NCI-H1436 treated with DMSO at 0.1 percent for 48 hours (cell line): ENCODE measurements at regions not wholly inside any gene's neighbourhood (a gene's known extent, or its start where the extent isn't known, plus 50 kb on each side); places are given as distances from the start of the nearest gene placed in this dataset.
A peak's percentile ranks its signal among the peaks of the same experiment; 100 is the strongest.

Source experiments
- DNase-seq: peaks from one replicate; lab custom pipeline; 2025; lab: John Stamatoyannopoulos, UW

DNA sequence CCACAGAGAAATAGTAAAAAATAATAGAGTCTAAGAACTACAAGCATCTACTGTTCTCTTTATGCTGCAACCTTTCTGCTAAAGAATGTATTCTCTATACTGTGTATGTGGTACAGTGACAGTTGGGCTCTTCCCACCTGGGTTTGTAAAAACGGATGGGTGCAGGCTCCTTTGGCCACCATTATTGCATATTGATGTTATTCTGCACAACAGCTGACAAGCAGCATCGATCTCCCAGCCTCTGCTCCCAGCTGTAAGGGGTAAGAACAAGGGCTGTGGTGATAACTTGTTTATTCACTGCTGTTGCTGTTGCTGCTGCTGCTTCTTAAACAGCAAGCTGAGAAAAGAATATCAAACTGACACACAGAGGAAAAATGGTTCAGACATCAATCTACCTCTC lies 56.1 kb downstream of the KCNRG start:
- no peak for DNase-seq

DNA sequence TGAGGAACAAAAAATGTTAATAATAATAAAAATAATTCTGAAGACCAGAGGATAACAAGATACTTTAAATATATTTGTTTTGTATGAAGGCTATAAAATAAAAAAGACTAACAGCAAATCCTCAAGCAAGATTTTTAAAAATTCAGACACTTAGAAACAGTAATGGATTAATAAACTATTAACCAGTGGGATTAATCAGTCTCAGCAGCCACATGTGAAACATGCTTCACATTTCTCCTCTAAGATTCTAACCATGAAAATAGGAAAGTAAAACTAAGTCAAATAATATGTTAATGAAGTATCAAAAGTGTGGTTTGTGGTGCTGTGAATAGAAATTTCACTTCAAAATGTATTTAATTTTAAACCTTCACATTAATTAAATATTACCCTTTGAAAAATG lies 57.4 kb downstream of the KCNRG start:
- no peak for DNase-seq

DNA sequence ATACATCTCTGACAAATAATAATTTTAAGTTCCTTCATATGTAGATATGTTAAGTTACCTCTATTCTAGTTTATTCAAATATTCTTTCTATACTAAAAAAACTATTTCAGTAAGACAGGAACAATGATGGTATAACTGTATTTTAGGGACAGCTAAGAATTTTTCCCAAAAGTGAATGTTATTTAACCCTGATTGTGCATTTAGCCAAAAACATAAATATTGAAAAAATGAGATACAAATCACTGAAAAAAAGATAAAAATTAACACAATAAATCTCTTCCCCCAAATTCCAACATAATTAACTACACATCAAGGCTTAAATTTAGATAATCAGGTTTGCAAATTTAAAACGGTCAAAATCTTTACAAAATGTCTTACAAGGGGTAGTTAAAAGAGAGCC lies 58.1 kb downstream of the KCNRG start:
- DNase-seq: no peak

DNA sequence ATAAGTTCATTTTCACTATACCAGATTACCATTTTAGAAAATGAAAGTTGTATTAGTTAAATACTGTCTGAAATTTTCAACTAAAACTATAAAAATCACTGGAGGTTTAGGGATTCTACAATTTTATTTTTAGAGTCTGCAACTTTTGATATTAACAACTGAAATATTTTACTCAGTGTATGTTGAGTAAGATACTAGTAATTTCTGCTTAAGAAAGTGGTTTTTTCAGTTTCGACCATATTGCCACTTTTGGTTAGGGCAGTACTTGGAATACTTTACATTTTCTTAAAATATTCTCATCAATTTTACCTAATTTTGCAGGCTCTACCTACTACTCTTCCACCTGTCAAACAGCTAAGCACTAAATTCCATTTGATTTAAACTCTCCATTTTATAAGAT lies 59.6 kb downstream of the KCNRG start:
- DNase-seq: no peak

DNA sequence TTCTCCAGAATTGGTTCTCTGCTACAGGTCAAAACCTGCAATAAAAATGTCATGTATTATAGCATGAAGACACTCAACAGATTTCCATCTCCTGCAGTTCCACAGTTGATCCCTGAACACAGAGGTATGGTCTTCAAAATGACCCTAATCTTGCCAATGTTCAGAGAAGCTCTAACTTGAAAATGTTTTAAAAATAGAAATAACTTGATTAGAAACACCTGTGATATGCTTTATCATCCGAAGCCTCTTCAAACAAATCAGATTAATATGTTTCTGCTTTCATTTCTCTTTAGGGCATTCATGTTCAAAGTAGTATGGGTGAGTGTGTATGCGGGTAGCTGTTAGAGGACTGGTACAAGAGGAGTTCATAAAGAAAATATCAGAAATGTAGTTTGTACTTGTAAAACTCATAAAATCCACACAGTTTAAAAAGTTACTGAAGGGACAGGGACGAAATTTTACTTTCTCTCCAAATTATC lies 60.4 kb downstream of the KCNRG start:
- DNase-seq: no peak

DNA sequence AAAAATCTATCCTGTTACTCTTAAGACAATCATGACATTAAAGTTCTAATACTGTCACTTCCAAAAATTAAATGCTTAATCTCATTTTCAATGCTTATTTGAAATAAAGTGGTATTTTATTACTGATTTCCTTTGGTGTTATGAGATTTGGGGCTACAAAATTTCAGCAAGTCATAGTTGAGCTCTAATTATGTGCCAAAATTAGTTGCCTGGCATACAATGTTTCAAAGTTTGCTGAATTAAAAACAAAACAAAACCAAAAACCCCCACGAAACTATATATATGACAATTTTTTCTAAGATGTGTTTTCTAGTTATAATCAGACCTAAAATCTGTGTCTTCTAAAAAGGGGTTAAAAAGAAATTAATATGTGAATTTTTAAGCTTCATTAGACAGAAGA lies 62.2 kb downstream of the KCNRG start:
- no peak for DNase-seq

DNA sequence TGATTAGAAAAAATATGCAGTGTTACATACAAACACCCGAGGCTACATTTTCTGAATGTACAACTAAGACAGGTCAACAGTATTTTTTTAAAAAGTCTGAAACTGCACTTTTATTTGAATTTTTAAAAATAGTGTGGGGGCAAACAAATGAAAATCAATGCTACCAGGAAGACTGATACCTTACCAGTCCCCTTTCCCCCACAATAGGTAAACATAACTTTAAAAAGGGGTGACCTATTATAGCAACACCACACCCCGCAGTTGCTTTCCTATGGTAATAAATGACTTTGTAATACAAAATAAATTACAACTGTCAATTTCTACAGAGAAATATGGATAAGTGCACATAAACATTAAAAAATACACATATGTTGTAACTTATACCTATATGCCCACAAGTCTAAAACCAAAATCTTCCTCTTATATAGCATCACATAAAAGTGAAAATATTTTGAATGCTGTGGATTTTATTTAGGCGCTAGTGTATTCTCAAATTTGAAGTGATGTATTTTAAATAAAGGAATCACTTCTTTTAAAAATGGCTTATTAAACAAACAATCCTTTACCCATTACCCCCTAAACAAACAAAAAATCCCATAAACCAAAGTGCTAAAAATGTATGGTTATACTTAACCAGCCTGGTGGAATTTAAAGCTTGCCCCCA lies 63.1 kb downstream of the KCNRG start:
- no peak for DNase-seq

DNA sequence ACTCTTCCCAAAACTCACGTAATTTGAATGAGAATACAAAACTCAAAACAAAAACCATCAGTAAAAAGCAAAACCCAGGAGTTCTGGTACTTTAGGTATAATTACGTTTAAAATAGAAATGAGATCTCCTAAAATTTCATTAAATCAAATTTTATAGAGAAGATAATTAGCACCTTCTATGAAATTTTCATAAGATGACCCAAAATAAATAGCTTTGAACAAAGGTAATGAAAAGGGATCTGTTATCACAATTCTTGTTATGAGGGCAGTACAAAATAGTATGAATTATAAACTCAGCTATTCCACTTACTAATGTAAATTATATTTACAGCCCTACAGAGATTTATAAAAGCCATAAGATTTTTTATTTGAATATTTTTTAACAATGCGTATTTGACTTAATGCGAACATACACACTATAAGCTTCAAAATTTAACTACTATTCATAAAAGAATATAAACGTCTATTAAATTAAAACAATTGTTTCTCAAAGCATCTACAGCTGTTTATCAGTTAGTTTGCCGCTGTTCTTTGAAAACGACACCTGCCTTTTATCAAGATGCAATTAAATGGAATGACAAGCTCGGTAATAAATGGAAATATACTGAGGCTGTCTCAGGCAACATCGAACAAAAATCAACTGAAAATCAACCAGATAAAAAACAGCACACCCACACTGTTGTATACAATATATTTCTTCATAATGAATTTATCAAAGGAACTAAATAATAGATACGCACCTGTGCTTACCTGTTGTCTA lies 63.8 kb downstream of the KCNRG start:
- DNase-seq: no peak

DNA sequence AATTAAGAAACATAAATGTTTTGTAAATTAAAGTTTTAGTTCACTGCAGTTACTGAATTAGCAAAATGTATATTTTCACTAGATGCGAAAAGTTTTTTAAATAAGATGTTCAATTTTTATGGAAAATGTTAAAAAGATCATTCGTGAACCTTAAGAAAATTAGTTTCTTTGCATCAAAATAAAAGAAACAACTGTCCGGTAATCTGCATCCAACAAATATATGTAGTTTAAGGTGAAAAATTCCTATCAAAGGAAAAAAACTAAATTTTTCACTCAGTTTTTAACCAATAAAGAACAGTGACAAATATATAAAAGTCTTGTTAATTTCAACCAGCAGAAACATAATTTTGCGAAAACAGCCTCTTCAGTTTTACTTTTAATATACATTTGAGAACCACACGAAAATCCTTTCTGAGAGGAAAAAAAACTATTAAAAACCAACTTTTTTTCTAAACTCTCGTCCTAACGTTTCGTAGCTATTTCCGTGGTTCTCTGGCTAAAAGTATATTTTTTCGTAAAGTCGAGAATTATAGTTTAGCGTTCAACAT lies 64.5 kb downstream of the KCNRG start:
- DNase-seq: no peak

DNA sequence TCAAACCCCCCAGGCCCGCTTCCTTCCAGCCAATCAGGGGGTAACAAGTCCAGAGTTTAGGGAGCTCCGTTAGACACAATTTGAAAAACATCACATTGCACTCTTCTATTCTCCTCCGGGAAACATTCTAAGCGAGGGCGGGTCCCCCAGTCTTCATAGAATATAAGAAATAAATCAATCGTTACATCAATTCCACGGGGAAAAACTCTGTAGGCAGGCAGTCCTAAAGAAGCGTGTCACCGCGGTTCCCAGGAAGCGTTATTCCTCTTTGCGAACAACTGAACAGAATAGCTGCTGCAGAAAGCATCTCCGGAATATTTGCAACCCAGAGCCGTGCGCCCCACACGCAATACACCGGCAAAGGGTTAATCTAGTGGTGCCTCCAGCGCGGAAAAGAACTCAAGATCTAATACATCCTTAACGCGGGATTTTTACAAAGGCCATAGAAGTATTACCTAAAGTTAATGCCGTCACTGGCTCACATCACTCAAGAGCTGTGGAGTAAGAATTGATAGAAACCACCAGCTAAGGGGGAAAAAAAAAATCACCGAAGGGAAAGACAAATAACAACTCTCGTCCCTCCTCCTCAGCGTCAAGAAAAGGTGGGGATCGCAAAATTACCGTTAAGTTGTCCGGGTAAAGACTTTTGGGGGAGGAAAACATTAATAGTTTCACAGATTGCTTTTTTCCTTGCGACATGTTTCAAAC lies 65.1 kb downstream of the KCNRG start:
- DNase-seq: no peak

DNA sequence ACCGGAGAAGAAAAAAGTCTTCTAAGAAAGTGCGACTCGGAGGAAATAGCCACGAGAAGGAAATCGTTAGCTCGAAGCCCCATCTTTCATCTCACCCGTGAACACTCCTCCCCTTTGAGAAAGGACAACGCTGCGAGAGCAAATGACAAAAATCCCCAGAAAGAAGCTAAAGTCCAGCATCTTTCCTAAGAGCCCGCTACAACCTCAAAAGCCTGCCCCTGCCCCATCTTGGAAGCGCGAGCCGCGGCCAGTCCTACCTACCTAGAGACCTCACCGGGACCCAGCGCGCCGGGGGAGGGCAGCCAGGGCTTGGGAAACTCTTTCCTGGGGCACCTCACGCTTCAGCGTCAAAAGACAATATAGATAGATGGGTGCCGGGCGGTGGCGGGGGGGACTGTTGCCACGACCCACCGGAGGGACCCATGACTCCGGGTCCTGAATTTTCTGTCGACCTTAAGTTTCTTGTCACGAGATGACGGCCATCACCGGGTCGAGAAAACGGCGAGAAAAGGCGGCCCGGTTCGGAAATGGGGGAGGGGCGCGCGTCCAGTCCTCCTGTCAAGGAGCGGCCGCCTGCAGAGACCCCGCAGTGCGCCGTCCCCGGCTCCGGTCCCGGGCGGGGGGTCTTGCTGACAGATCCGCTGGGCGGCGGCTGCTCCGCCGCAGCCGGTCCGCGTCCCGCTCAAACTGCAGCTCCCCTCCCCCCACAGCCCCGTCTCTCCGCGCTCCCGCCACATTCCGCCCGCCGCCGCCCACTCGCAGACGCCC lies 65.9 kb downstream of the KCNRG start:
- DNase-seq: no peak

DNA sequence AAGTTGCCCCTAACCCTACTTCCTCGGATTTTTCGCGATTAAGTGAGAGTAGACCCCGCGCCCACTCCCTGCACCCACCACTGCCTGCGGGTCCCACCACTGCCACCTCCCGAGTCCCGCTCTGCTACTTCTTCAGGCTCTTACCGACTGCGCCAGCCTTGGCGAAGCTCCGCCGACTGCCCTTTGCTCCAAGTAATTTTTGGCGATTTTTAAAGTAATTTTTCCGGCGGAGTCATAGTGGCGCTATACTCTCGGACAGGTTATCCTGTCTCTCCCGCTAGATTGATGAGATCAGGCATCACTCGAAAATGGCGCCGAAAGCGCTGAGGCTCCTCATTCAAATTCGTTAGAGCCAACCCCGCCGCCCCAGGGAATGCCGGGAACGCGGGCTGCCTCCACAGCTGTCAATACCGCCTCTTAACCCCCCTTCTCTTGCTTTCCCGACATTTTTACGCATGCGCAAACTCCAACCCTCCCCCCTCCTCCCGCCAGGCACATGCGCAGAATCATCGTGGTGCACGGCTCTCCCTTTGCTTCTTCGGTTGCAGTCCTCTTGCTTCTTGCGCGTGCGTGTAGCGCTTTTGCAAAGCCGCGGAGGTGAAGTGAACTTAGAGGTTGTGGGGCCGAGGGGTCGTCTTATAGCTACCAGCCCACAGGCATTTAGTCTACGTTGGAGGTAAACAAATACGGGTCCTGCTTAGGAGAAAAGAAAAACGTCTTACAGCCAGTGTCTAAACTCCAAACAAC lies 66.6 kb downstream of the KCNRG start:
- DNase-seq: peak; percentile 73

DNA sequence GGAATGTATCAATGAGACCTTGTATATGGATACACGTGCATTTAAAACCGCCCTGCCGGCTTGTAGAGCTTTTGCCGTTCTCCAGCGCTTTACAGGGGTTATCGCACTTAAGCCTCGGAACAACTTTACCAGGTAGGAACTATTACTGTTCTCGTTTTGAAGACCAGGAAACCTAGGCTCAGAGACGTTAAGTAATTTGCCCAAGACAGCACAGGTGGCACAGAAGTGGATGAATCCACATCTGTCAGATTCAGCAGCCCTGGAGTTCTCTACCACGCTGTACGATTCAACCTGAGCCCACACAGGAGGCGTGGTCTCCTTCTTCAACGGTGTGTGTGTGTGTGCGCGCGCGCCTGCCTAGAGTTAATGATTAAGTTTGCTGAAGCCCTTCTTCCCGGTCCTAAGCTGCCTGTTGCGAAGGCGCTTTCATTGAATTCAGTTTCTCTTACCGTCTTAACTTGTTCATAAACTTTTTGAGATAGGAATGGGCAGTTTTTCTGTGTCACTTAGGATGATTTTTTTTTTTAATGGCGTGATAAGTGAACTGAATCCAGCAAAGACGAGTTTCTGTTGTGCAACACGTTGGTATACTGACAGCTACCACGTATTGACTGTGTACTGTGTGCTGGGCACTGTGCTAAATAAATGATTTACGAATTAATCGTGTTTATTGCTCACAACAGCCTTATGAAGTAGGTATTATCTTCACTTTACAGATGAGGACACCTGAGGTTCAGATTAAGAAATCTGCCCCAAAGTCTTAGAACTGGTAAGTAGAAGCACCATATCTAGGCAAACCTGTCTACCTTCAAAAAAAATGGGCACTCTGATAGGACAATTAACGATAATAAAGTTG lies 67.4 kb downstream of the KCNRG start:
- DNase-seq: peak; percentile 27

DNA sequence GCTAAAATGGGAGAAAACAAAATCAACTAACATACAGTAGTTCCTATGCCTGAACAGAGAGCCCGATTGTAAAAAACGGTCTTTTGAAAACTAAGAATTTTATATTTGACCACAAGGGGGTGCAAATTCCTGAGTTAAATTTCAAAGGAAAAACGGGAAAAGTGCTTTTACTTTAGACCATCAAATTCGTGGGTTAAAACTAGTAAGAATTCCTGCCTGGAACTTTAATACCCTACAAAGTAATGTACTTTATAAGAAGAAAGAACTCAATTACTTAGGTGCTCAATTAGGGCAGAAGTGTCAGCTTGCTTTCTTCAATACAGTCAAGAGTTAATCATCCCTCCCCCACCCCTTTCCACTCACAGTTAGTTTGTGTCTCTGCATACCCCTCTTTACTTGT lies 69.8 kb downstream of the KCNRG start:
- DNase-seq: no peak

DNA sequence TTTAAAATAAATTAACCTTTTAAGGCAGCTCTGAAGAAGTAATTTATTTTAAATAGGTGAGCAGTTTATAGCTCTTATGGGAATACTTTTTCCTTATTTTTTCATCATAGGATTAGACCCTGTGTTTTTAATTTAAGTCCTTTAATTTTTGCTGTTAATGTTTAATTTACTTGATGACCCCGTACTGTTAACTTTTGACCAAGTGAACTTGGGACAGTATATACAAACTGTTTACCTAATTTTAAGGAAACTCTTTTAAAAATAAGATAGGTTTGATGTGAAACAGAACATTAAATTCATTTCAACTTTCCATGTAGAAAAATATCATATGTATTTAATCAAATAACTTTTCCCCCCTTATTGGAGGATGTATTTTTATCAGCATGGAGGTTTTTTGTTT lies 74.4 kb downstream of the KCNRG start:
- DNase-seq: no peak

DNA sequence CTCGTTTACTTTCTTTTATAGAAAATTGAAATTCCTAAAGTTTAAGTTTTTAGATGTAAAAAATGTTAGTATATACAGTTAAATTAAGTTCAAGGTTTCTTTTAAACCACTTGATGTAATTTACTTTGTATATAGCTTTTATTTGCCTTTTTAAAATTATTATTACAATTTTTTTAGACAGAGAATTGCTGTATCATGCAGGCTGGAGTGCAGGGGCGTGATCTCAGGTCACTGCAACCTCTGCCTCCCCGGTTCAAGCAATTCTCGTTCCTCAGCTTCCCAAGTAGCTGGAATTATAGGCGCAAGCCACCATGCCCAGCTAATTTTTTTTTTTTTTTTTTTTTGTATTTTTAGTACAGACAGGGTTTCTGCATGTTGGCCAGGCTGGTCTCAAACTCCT lies 75.0 kb downstream of the KCNRG start:
- no peak for DNase-seq

DNA sequence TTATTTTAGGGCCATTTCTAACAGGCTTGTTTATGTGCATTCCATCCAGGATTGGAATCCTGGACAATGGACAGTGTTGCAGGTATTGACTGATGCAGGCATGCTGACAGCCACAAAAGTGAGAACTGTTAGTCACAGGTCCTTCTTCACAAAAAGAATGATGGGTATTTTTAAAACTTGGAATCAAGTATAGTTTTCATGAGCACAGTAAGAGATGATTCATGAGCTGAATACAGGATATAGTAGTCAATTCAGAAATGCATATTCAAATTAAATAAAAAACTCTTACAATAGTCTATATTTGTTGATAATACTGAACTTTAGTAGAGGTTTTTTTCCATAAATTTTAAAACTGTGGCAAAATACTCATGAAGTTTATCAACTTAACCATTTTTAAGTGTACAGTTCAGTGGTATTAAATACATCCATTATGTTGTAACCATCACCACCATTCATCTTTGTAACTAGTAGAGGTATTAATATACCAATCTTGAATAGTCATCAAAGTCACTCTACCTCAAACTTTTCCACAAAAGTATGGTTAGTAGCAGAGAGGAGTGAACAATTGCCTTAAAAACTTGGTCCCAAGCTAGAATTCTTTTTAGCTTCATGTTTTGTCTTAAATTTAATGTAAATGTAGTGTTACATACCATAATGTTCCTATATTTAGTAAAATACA lies 79.5 kb downstream of the KCNRG start:
- no peak for DNase-seq

DNA sequence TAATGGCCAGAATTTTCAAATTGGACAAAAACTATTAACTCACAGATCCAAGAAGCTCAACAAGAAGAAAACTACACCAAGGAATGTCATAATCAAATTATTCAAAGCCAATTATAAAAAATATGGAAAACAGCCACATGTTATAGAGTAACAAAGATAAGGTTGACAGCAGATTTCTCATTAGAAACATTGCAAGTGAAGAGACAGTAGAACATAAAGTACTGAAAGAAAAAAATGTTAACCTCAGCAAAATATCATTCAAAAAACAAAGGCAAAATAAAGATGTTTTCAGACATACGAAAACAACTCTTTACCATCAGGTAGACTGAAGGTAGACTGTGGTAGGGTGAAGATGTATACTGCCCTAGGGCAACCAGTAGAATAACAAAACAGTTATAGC lies 83.4 kb downstream of the KCNRG start:
- DNase-seq: no peak

DNA sequence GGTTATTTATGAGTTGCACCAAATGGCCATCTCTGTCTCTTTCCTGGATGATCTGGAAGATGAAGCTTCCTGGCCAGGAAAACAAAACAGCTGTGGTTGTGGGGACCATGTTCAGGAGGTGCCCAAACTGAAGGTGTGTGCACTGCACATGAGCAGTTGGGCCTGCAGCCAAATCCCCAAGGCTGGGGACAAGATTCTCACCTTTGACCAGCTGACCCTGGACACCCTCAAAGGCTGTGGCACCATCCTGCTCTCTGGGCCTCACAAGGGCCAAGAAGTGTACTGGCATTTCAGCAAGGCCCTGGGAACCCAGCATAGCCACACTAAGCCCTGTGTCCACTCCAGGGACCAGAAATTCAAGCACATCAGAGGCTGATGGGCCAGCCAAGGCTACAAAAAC lies 84.2 kb downstream of the KCNRG start:
- no peak for DNase-seq

DNA sequence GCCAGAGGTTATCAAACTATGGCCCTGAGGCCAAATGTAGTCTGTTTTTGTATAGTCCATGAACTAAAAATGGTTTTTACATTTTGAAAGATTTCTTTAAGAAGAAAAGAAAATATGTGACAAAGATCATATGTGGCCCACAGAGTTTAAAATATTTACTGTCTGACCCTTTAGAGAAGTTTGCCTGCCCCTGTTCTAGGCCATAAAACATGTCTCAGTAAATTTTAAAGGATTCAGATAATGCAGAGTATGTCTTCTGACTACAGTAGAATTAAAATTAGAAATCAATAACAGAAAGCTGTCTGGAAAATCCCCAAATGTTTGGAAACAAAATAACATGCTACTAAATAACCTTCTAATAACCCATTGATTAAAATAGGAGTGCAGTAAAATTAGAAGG lies 86.3 kb downstream of the KCNRG start:
- DNase-seq: no peak
